Transverse colon (tissue), 4 donors: ENCODE measurements at regions not wholly inside any gene's neighbourhood (a gene's known extent, or its start where the extent isn't known, plus 50 kb on each side); places are given as distances from the start of the nearest gene placed in this dataset.

Experiments
- DNase-seq: peaks from one replicate; pipeline ENCODE4 v3.0.0-alpha.2; 2019
- H3K27ac ChIP-seq, 4 donors: fragments of 200-600 bp; sonication (generic); 2 replicates each; pipeline ENCODE4 v1.5.1; 2016 to 2018; ENCODE audit warnings: inconsistent platforms in 4 of 4
- H3K27me3 ChIP-seq: fragments of 200-600 bp; sonication (generic); 2 replicates; pipeline ENCODE4 v1.5.1; 2017; ENCODE audit warnings: inconsistent platforms
- H3K36me3 ChIP-seq, 4 donors: fragments of 200-600 bp; sonication (generic); 2 replicates each; pipeline ENCODE4 v1.5.1; 2017 to 2019; ENCODE audit warnings: inconsistent platforms in 4 of 4
- H3K4me1 ChIP-seq, 4 donors: fragments of 200-600 bp; sonication (generic); 2 replicates each; pipeline ENCODE4 v1.5.1; 2017 to 2020; ENCODE audit warnings: inconsistent platforms in 4 of 4
- H3K4me3 ChIP-seq, 4 donors: fragments of 200-600 bp; sonication (generic); 1 replicate in 1 of 4; 2 replicates in 3 of 4; pipeline versions ENCODE4 v1.5.1 to v1.6.1; 2017 to 2019; ENCODE audit warnings: inconsistent platforms in 4 of 4
- H3K9me3 ChIP-seq, 2 donors: fragments of 200-600 bp; sonication (generic); 2 replicates each; pipeline ENCODE4 v1.5.1; 2017 to 2019; ENCODE audit warnings: inconsistent platforms in 2 of 2
- CTCF ChIP-seq, 5 experiments: fragments of 200-600 bp in 3 of 5; fragments of 450-650 bp in 2 of 5; sonication (generic) in 3 of 5; IDR thresholded peaks; 1 replicate in 2 of 5; 2 replicates in 3 of 5; pipeline ENCODE4 v1.5.1; 2016 to 2017; ENCODE audit warnings: antibody characterized with exemption in 5 of 5, inconsistent platforms in 3 of 5, mild to moderate bottlenecking in 2 of 5, moderate library complexity in 1 of 5
- EP300 ChIP-seq: sonication (generic); formaldehyde crosslinking; IDR thresholded peaks from one replicate; pipeline ENCODE4 v1.6.1; 2017; ENCODE audit warnings: antibody characterized with exemption, low read depth
- POLR2A ChIP-seq: fragments of 450-650 bp; IDR thresholded peaks from one replicate; pipeline ENCODE4 v1.6.1; 2016; ENCODE audit warnings: antibody characterized with exemption, mild to moderate bottlenecking, moderate library complexity
- POLR2AphosphoS5 ChIP-seq, 3 donors: sonication (generic); formaldehyde crosslinking; IDR thresholded peaks; one replicate each; pipeline ENCODE4 v1.6.1; 2016; ENCODE audit warnings: antibody characterized with exemption in 3 of 3
- WGBS, 2 donors: methylation state at CpG; one replicate each; pipeline ENCODE4 v1.1.5; 2018; ENCODE audit warnings: low coverage in 1 of 2; 5-methylcytosine and 5-hydroxymethylcytosine counted together
- in situ Hi-C, 4 donors: fragments of 200-750 bp; cut with MboI; loops; one replicate each; pipeline versions ENCODE4 v1.15.0 to v1.15.1; 2017; ENCODE audit warnings: low sequenced_read_pairs in 3 of 4, low pct_ligation_motif_present in 1 of 4, low pct_unique_long_range_greater_than_20kb in 1 of 4
- intact Hi-C: fragments of 100-400 bp; cut with DNase I; formaldehyde crosslinking; loops from one replicate; pipeline ENCODE4 v1.15.1; 2023; ENCODE audit warnings: low total_unique reads

GRCh38 chr6:53734473-53735299 is 60.1 kb upstream of the LRRC1 start:
- Histone ChIP-seq H3K27me3 (no peaks in the 10 kb centered on the region), H3K36me3 (no peaks in the 10 kb centered on the region), H3K9me3 (no peaks in the 10 kb centered on the region), H3K4me3 (no peak overlapping the region), H3K27ac (peak overlapping the region; percentile 30 to 70 (median 50)), H3K4me1 (peaks cover 0 to 21% (median 11%) of the 10 kb centered on the region in 4 donors)
- 24 to 44% methylated on average over 7 to 13 of the region's 13 CpGs for whole genome bisulfite sequencing, 2 donors
- in situ Hi-C loops: no loop called here
- peak; percentile 68 for DNase-seq
- intact Hi-C loops: no loop called here
- TF ChIP-seq CTCF (IDR thresholded peaks at IDR 0.05) (peak in 3 of 5 experiments; percentile 20 to 22 (median 20)), POLR2AphosphoS5 (IDR thresholded peaks at IDR 0.05) (peak in 2 of 3 donors; percentile 26 to 50), POLR2A (no peak), EP300 (no peak)

- in situ Hi-C loops: no loop called here
- WGBS, 2 donors: 74 to 82% methylated on average over 5 of the region's 5 CpGs
- intact Hi-C loops: no loop called here
Observed at GRCh38 chr6:53731866-53732636, 62.8 kb upstream of the LRRC1 start.

GRCh38 chr6:53730767-53731166 is 64.0 kb upstream of the LRRC1 start:
- intact Hi-C loops (no loop called here), in situ Hi-C loops (no loop called here)
- no peak for DNase-seq
- H3K9me3 ChIP-seq: no peaks in the 10 kb centered on the region
- H3K27ac ChIP-seq: no peak overlapping the region
- no peaks in the 10 kb centered on the region for H3K27me3 ChIP-seq
- H3K4me3 ChIP-seq: no peak overlapping the region
- no peaks in the 10 kb centered on the region for H3K36me3 ChIP-seq
- H3K4me1 ChIP-seq: peaks cover 0 to 23% (median 11%) of the 10 kb centered on the region in 4 donors
- TF ChIP-seq CTCF (IDR thresholded peaks at IDR 0.05): no peak
- no peak for TF ChIP-seq EP300
- no peak for TF ChIP-seq POLR2AphosphoS5 (IDR thresholded peaks at IDR 0.05)
- no peak for TF ChIP-seq POLR2A

More at GRCh38 chr6:53731866-53732636, 62.8 kb upstream of the LRRC1 start:
- Histone ChIP-seq H3K27ac (no peak overlapping the region), H3K27me3 (no peaks in the 10 kb centered on the region), H3K4me1 (peaks cover 0 to 21% (median 11%) of the 10 kb centered on the region in 4 donors), H3K36me3 (no peaks in the 10 kb centered on the region), H3K4me3 (no peak overlapping the region), H3K9me3 (no peaks in the 10 kb centered on the region)
- DNase-seq: no peak
- TF ChIP-seq CTCF (IDR thresholded peaks at IDR 0.05): no peak
- TF ChIP-seq POLR2A: no peak
- TF ChIP-seq EP300: no peak
- TF ChIP-seq POLR2AphosphoS5 (IDR thresholded peaks at IDR 0.05): no peak

- Histone ChIP-seq H3K9me3 (no peaks in the 10 kb centered on the region), H3K4me1 (peaks cover 0 to 13% (median 0%) of the 10 kb centered on the region in 4 donors), H3K27ac (no peak overlapping the region), H3K27me3 (no peaks in the 10 kb centered on the region), H3K36me3 (no peaks in the 10 kb centered on the region), H3K4me3 (no peak overlapping the region)
- 0 to 21% methylated on average over 3 to 9 of the region's 9 CpGs for WGBS, 2 donors
- in situ Hi-C loops (loop anchor here in 2 of 4 donors (10.0 kb wide), 3 partner anchors 224 to 234 kb away; no protein-coding TSS in a partner anchor), intact Hi-C loops (loop anchor here (2.0 to 5.0 kb wide), 2 partner anchors 236 to 556 kb away; no protein-coding TSS in a partner anchor)
- TF ChIP-seq POLR2A: no peak
- peak; percentile 60 to 90 (median 75) for TF ChIP-seq CTCF (IDR thresholded peaks at IDR 0.05)
- no peak for TF ChIP-seq POLR2AphosphoS5 (IDR thresholded peaks at IDR 0.05)
- no peak for TF ChIP-seq EP300
- DNase-seq: peak; percentile 58
Observed at GRCh38 chr6:53728570-53729194, 63.1 kb upstream of the KLHL31 start.
